H1 (cell line): ENCODE measurements at regions not wholly inside any gene's neighbourhood (a gene's known extent, or its start where the extent isn't known, plus 50 kb on each side); places are given as distances from the start of the nearest gene placed in this dataset.

Experiments
- CTCF ChIA-PET: fragments of 300-600 bp; sonication (Branson Sonifier 250); formaldehyde crosslinking; loops from one replicate; lab custom pipeline; 2021; ENCODE audit not compliant: partially characterized antibody; lab: Charles Lee
- POLR2A ChIA-PET: fragments of 300-600 bp; sonication (Branson Sonifier 250); formaldehyde crosslinking; loops from one replicate; lab custom pipeline; 2021; ENCODE audit warnings: inconsistent platforms; ENCODE audit not compliant: partially characterized antibody; lab: Charles Lee
- DNase-seq, 2 experiments: peaks; one replicate each; pipeline versions ENCODE4 v3.0.0 to v3.0.0-alpha.2; 2010 to 2022; ENCODE audit warnings: low spot score in 2 of 2, low read depth in 1 of 2, mixed read lengths in 1 of 2
- FAIRE-seq: peaks from 2 replicates; lab custom pipeline; 2011; peaks lifted over from hg19 to GRCh38; lab: Jason Lieb, UNC
- H2AFZ ChIP-seq: 2 replicates; pipeline ENCODE4 v1.8.1; 2012; ENCODE audit warnings: low read length, inconsistent platforms
- H2AK5ac ChIP-seq: 2 replicates; pipeline ENCODE4 v1.6.1; 2013; ENCODE audit warnings: low read depth, low read length
- H2BK120ac ChIP-seq: replicated peaks from 2 replicates; pipeline ENCODE3; 2013; ENCODE audit warnings: low read depth, low read length, inconsistent platforms
- H2BK12ac ChIP-seq: 2 replicates; pipeline ENCODE4 v1.6.1; 2013; ENCODE audit warnings: low read depth, low read length
- H2BK15ac ChIP-seq: 2 replicates; pipeline ENCODE4 v1.6.1; 2013; ENCODE audit warnings: low read length
- H2BK20ac ChIP-seq: 2 replicates; pipeline ENCODE4 v1.6.1; 2013; ENCODE audit warnings: low read length
- H2BK5ac ChIP-seq: 2 replicates; pipeline ENCODE4 v1.6.1; 2013; ENCODE audit warnings: low read depth, low read length
- H3K14ac ChIP-seq: 2 replicates; pipeline ENCODE4 v1.6.1; 2013; ENCODE audit warnings: inconsistent platforms; ENCODE audit not compliant: insufficient read length
- H3K18ac ChIP-seq: 2 replicates; pipeline ENCODE4 v1.6.1; 2013; ENCODE audit warnings: low read length; ENCODE audit errors: extremely low read depth
- H3K23ac ChIP-seq: 2 replicates; pipeline ENCODE4 v1.6.1; 2013; ENCODE audit warnings: inconsistent platforms; ENCODE audit not compliant: insufficient read length
- H3K23me2 ChIP-seq: 2 replicates; pipeline ENCODE4 v1.6.1; 2013; ENCODE audit warnings: low read depth, low read length
- H3K27ac ChIP-seq: 2 replicates; pipeline ENCODE4 v1.6.1; 2011; ENCODE audit warnings: low read depth, low read length, inconsistent platforms
- H3K27me3 ChIP-seq, 4 experiments: replicated peaks in 1 of 4; 1 replicate in 1 of 4; 2 replicates in 3 of 4; pipeline versions ENCODE4 v1.6.1 to v1.8.1; 2011 to 2013; ENCODE audit warnings: low read length in 3 of 4, mild to moderate bottlenecking in 3 of 4, inconsistent platforms in 2 of 4, mixed read lengths in 2 of 4, moderate library complexity in 1 of 4; ENCODE audit not compliant: control insufficient read depth in 3 of 4, insufficient read depth in 3 of 4; ENCODE audit errors: extremely low read depth in 1 of 4
- H3K36me3 ChIP-seq, 4 experiments: 2 replicates each; pipeline versions ENCODE4 v1.6.1 to v1.8.1; 2011 to 2013; ENCODE audit warnings: mild to moderate bottlenecking in 4 of 4, low read length in 3 of 4, moderate library complexity in 2 of 4, control low read depth in 1 of 4, inconsistent platforms in 1 of 4; ENCODE audit not compliant: insufficient read depth in 4 of 4, control insufficient read depth in 2 of 4
- H3K4ac ChIP-seq: replicated peaks from 2 replicates; pipeline ENCODE3; 2013; ENCODE audit warnings: low read length, low read depth, mixed read lengths, inconsistent platforms; ENCODE audit not compliant: insufficient read length
- H3K4me1 ChIP-seq, 4 experiments: replicated peaks in 1 of 4; 1 replicate in 1 of 4; 2 replicates in 3 of 4; pipeline versions ENCODE4 v1.6.1 to v1.8.1; 2011 to 2013; ENCODE audit warnings: low read length in 3 of 4, inconsistent platforms in 2 of 4, mixed read lengths in 1 of 4; ENCODE audit not compliant: insufficient read depth in 4 of 4, control insufficient read depth in 3 of 4
- H3K4me2 ChIP-seq, 2 experiments: 2 replicates each; pipeline versions ENCODE4 v1.6.1 to v1.8.1; 2011 to 2013; ENCODE audit warnings: low read depth in 2 of 2, low read length in 2 of 2, control low read depth in 1 of 2, inconsistent platforms in 1 of 2, mild to moderate bottlenecking in 1 of 2; ENCODE audit not compliant: insufficient read depth in 1 of 2
- H3K4me3 ChIP-seq, 4 experiments: fragments of 200-600, 300-600 bp in 1 of 4; sonication (generic), shearing (Covaris generic), sonication (Bioruptor Twin) in 1 of 4; 2 replicates each; pipeline versions ENCODE4 v1.5.1 to v1.8.1; 2011 to 2016; ENCODE audit warnings: low read length in 4 of 4, low read depth in 3 of 4, control low read depth in 2 of 4, inconsistent platforms in 2 of 4, mild to moderate bottlenecking in 2 of 4, mixed read lengths in 1 of 4, moderate library complexity in 1 of 4; ENCODE audit not compliant: insufficient read depth in 2 of 4; ENCODE audit errors: extremely low read depth in 1 of 4
- H3K56ac ChIP-seq: replicated peaks from 2 replicates; pipeline ENCODE3; 2013; ENCODE audit warnings: low read depth, mild to moderate bottlenecking, mixed read lengths, low read length, inconsistent platforms; ENCODE audit not compliant: insufficient read length
- H3K79me1 ChIP-seq: 2 replicates; pipeline ENCODE4 v1.6.1; 2013; ENCODE audit warnings: low read depth, low read length, control low read depth
- H3K79me2 ChIP-seq, 2 experiments: 2 replicates each; pipeline versions ENCODE4 v1.6.1 to v1.8.1; 2012 to 2013; ENCODE audit warnings: low read length in 2 of 2, mild to moderate bottlenecking in 2 of 2, inconsistent platforms in 1 of 2; ENCODE audit not compliant: insufficient read depth in 2 of 2, control insufficient read depth in 1 of 2
- H3K9ac ChIP-seq, 4 experiments: replicated peaks in 1 of 4; 1 replicate in 1 of 4; 2 replicates in 3 of 4; pipeline versions ENCODE4 v1.6.1 to v1.8.1; 2011 to 2013; ENCODE audit warnings: low read depth in 3 of 4, low read length in 3 of 4, control low read depth in 2 of 4, mild to moderate bottlenecking in 2 of 4, moderate library complexity in 2 of 4, inconsistent platforms in 1 of 4; ENCODE audit errors: extremely low read depth in 1 of 4
- H3K9me3 ChIP-seq, 2 experiments: 2 replicates each; pipeline versions ENCODE4 v1.6.1 to v1.8.1; 2012 to 2013; ENCODE audit warnings: mild to moderate bottlenecking in 2 of 2, moderate library complexity in 2 of 2, control low read depth in 1 of 2, inconsistent platforms in 1 of 2, low read depth in 1 of 2, low read length in 1 of 2, mixed read lengths in 1 of 2; ENCODE audit not compliant: insufficient read depth in 2 of 2
- H4K20me1 ChIP-seq, 2 experiments: replicated peaks in 1 of 2; 2 replicates each; pipeline versions ENCODE3 to v1.8.1; 2011 to 2013; ENCODE audit warnings: inconsistent platforms in 2 of 2, low read length in 2 of 2, mild to moderate bottlenecking in 1 of 2; ENCODE audit not compliant: insufficient read depth in 2 of 2, control insufficient read depth in 1 of 2
- H4K5ac ChIP-seq: 2 replicates; pipeline ENCODE4 v1.6.1; 2013; ENCODE audit warnings: low read length, low read depth, mixed read lengths, inconsistent platforms; ENCODE audit not compliant: insufficient read length
- H4K8ac ChIP-seq: 2 replicates; pipeline ENCODE4 v1.8.0; 2013; ENCODE audit warnings: mild to moderate bottlenecking, moderate library complexity, low read length, inconsistent platforms; ENCODE audit not compliant: insufficient read depth; ENCODE audit errors: extremely low read depth
- H4K91ac ChIP-seq: replicated peaks from 2 replicates; pipeline ENCODE3; 2013; ENCODE audit warnings: low read length, mixed read lengths, inconsistent platforms; ENCODE audit not compliant: insufficient read length
- BRCA1 ChIP-seq: IDR thresholded peaks from 2 replicates; pipeline ENCODE4 v1.6.1; 2012; ENCODE audit warnings: low read depth, low read length, improper control_type of control experiment
- CHD2 ChIP-seq: IDR thresholded peaks from 2 replicates; pipeline ENCODE4 v1.6.1; 2012; ENCODE audit warnings: low read length, improper control_type of control experiment
- FOSL1 ChIP-seq: IDR thresholded peaks from 2 replicates; pipeline ENCODE4 v1.6.1; 2011; ENCODE audit warnings: mild to moderate bottlenecking, low read depth, low read length, moderate library complexity; ENCODE audit not compliant: insufficient read depth
- HDAC6 ChIP-seq: IDR thresholded peaks from one replicate; pipeline ENCODE4 v1.7.1; 2012; ENCODE audit warnings: low read depth, mild to moderate bottlenecking, inconsistent platforms, low read length, moderate library complexity
- KDM5A ChIP-seq: fragments of 200-600 bp; IDR thresholded peaks from 2 replicates; pipeline ENCODE4 v1.7.1; 2012; ENCODE audit warnings: mild to moderate bottlenecking, low read length, inconsistent platforms, mixed read lengths
- POLR2AphosphoS5 ChIP-seq: IDR thresholded peaks from 2 replicates; pipeline ENCODE4 v1.6.1; 2011; ENCODE audit warnings: low read depth, low read length
- RNF2 ChIP-seq: fragments of 200-900, 300-1000 bp; sonication (generic); IDR thresholded peaks from 2 replicates; pipeline ENCODE4 v1.7.1; 2016; ENCODE audit warnings: borderline replicate concordance, low read depth, mild to moderate bottlenecking, antibody characterized with exemption, low read length; ENCODE audit not compliant: poor library complexity, severe bottlenecking; ENCODE audit errors: missing control alignments
- SIX5 ChIP-seq: IDR thresholded peaks from 2 replicates; pipeline ENCODE4 v1.6.1; 2011; ENCODE audit warnings: mild to moderate bottlenecking, low read depth, low read length
- SP1 ChIP-seq: IDR thresholded peaks from 2 replicates; pipeline ENCODE4 v1.6.1; 2011; ENCODE audit warnings: low read depth, low read length
- SRF ChIP-seq: IDR thresholded peaks from 2 replicates; pipeline ENCODE4 v1.6.1; 2011; ENCODE audit warnings: mild to moderate bottlenecking, low read depth, low read length, moderate library complexity
- TAF7 ChIP-seq: optimal IDR thresholded peaks from 2 replicates; pipeline ENCODE3; 2011; ENCODE audit warnings: low read depth, mild to moderate bottlenecking, inconsistent platforms, low read length, moderate library complexity, borderline replicate concordance
- TEAD4 ChIP-seq: IDR thresholded peaks from 2 replicates; pipeline ENCODE4 v1.6.1; 2012; ENCODE audit warnings: low read depth, low read length, inconsistent platforms, mixed read lengths
- WGBS, 2 experiments: shearing (Covaris generic) in 1 of 2; methylation state at CpG; one replicate each; pipeline versions ENCODE4 v1.1.6 to v1.1.7; 2013 to 2015; ENCODE audit warnings: low lambda C conversion rate in 2 of 2, mixed read lengths in 2 of 2, inconsistent platforms in 1 of 2, low coverage in 1 of 2, missing lambda C conversion rate in 1 of 2; ENCODE audit not compliant: insufficient replicate concordance in 2 of 2, insufficient coverage in 1 of 2, insufficient read length in 1 of 2; ENCODE audit errors: extremely low coverage in 1 of 2, missing lambda C conversion rate in 1 of 2; 5-methylcytosine and 5-hydroxymethylcytosine counted together
- TF ChIP-seq, protein P1 (sequence below): IDR thresholded peaks from 2 replicates; pipeline ENCODE4 v1.6.1; 2012; ENCODE audit warnings: low read length, inconsistent platforms
- TF ChIP-seq, protein P2 (sequence below): IDR thresholded peaks from 2 replicates; pipeline ENCODE4 v1.6.1; 2012; ENCODE audit warnings: inconsistent platforms

DNA sequence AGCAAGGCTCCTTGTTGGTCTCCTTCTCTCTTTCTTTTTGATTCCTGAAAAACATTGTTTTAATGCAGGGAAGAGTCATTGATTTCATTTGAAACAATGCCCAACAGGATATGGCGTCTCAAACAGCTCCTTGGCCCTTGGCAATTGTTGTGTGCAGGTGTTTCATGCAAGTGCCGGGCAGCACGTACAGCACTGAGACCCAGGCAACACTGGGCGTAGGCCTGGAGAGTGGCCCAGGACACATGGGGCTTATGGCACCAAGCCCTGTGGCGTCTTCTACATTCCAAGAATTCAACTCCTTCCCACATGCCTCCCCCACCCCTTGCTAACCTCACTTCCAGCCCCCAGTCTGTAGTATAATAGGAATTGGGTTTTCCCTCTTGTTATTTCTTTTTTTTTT lies 230.4 kb downstream of the SPTSSA start:
- DNase-seq (no peak), FAIRE-seq (no peak)
- no peak overlapping the region for H3K14ac ChIP-seq
- no peak overlapping the region for H3K56ac ChIP-seq
- H3K9me3 ChIP-seq = no peaks in the 10 kb centered on the region
- H3K27me3 ChIP-seq = no peaks in the 10 kb centered on the region
- no peak overlapping the region for H2BK15ac ChIP-seq
- H3K4me1 ChIP-seq = peaks cover 0 to 3% (median 0%) of the 10 kb centered on the region in 4 experiments; a peak in 1 of 7 replicates
- POLR2A ChIA-PET = no interaction called here
- no peak overlapping the region for H4K5ac ChIP-seq
- no peaks in the 10 kb centered on the region for H3K36me3 ChIP-seq
- H3K4me3 ChIP-seq = no peak overlapping the region
- H2AK5ac ChIP-seq = no peak overlapping the region
- H3K79me1 ChIP-seq = no peaks in the 10 kb centered on the region
- no peak overlapping the region for H3K27ac ChIP-seq
- no peaks in the 10 kb centered on the region for H3K23me2 ChIP-seq
- no peak overlapping the region for H2BK5ac ChIP-seq
- CTCF ChIA-PET = no interaction called here
- H3K79me2 ChIP-seq = no peaks in the 10 kb centered on the region
- no peak overlapping the region for H3K18ac ChIP-seq
- H2BK12ac ChIP-seq = no peak overlapping the region
- no peak overlapping the region for H3K4ac ChIP-seq
- H3K9ac ChIP-seq = no peak overlapping the region
- no peak overlapping the region for H3K4me2 ChIP-seq
- H3K23ac ChIP-seq = no peak overlapping the region
- H4K20me1 ChIP-seq = no peaks in the 10 kb centered on the region
- peak overlapping the region; percentile 60; the same call in 1 of the 2 replicates for H2AFZ ChIP-seq
- no peak overlapping the region for H4K8ac ChIP-seq
- no peak overlapping the region for H2BK20ac ChIP-seq
- WGBS, 2 experiments = 87% methylated on average over 5 of the region's 5 CpGs; no CpG with 5 or more reads in 1 of the 2 experiments
- H4K91ac ChIP-seq = no peak overlapping the region
- H2BK120ac ChIP-seq = no peak overlapping the region
- no peak for TF ChIP-seq CHD2
- TF ChIP-seq SIX5 = no peak
- TF ChIP-seq, protein P1, sequence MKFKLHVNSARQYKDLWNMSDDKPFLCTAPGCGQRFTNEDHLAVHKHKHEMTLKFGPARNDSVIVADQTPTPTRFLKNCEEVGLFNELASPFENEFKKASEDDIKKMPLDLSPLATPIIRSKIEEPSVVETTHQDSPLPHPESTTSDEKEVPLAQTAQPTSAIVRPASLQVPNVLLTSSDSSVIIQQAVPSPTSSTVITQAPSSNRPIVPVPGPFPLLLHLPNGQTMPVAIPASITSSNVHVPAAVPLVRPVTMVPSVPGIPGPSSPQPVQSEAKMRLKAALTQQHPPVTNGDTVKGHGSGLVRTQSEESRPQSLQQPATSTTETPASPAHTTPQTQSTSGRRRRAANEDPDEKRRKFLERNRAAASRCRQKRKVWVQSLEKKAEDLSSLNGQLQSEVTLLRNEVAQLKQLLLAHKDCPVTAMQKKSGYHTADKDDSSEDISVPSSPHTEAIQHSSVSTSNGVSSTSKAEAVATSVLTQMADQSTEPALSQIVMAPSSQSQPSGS = no peak
- no peak for TF ChIP-seq HDAC6
- TF ChIP-seq FOSL1 = no peak
- no peak for TF ChIP-seq KDM5A
- TF ChIP-seq, protein P2, sequence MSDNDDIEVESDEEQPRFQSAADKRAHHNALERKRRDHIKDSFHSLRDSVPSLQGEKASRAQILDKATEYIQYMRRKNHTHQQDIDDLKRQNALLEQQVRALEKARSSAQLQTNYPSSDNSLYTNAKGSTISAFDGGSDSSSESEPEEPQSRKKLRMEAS = no peak
- no peak for TF ChIP-seq RNF2
- no peak for TF ChIP-seq SP1
- TF ChIP-seq TEAD4 = no peak
- no peak for TF ChIP-seq TAF7
- no peak for TF ChIP-seq BRCA1
- no peak for TF ChIP-seq SRF
- TF ChIP-seq POLR2AphosphoS5 = no peak
